Astrocyte (in vitro differentiated cells and primary cell): ENCODE measurements at regions not wholly inside any gene's neighbourhood (a gene's known extent, or its start where the extent isn't known, plus 50 kb on each side); places are given as distances from the start of the nearest gene placed in this dataset.
A peak's percentile ranks its signal among the peaks of the same experiment; 100 is the strongest.

Experiments used
- DNase-seq: peaks from one replicate; pipeline ENCODE4 v3.0.0-alpha.2; 2010; ENCODE audit warnings: low read depth
- FAIRE-seq: peaks from 2 replicates; lab custom pipeline; 2011; peaks lifted over from hg19 to GRCh38; lab: Jason Lieb, UNC
- H2AFZ ChIP-seq: 2 replicates; pipeline ENCODE4 v1.6.0; 2012; ENCODE audit warnings: low read depth, low read length, inconsistent platforms
- H3K27ac ChIP-seq: 2 replicates; pipeline ENCODE4 v1.5.1; 2011; ENCODE audit warnings: low read depth, low read length, inconsistent platforms
- H3K27me3 ChIP-seq: 2 replicates; pipeline ENCODE4 v1.6.0; 2011; ENCODE audit warnings: low read length, inconsistent platforms; ENCODE audit not compliant: insufficient read depth
- H3K36me3 ChIP-seq: 2 replicates; pipeline ENCODE4 v1.5.1; 2011; ENCODE audit warnings: low read length, inconsistent platforms; ENCODE audit not compliant: insufficient read depth
- H3K4me1 ChIP-seq: 2 replicates; pipeline ENCODE4 v1.5.1; 2011; ENCODE audit warnings: low read length, inconsistent platforms; ENCODE audit not compliant: insufficient read depth
- H3K4me2 ChIP-seq: 2 replicates; pipeline ENCODE4 v1.6.0; 2012; ENCODE audit warnings: low read length, inconsistent platforms
- H3K4me3 ChIP-seq: 2 replicates; pipeline ENCODE4 v1.5.1; 2011; ENCODE audit warnings: low read depth, mild to moderate bottlenecking, low read length, inconsistent platforms; ENCODE audit not compliant: insufficient read depth
- H3K79me2 ChIP-seq: 2 replicates; pipeline ENCODE4 v1.6.0; 2012; ENCODE audit warnings: mild to moderate bottlenecking, low read length, inconsistent platforms; ENCODE audit not compliant: insufficient read depth
- H3K9ac ChIP-seq: 2 replicates; pipeline ENCODE4 v1.6.0; 2012; ENCODE audit warnings: mild to moderate bottlenecking, low read length, inconsistent platforms
- H3K9me3 ChIP-seq: 2 replicates; pipeline ENCODE4 v1.5.1; 2012; ENCODE audit warnings: low read depth, mild to moderate bottlenecking, low read length, inconsistent platforms; ENCODE audit not compliant: insufficient read depth
- H4K20me1 ChIP-seq: 2 replicates; pipeline ENCODE4 v1.6.0; 2012; ENCODE audit warnings: low read length, inconsistent platforms; ENCODE audit not compliant: insufficient read depth
- H3K27ac Mint-ChIP-seq: one replicate; pipeline ENCODE4 v1.8.0; 2021; ENCODE audit warnings: mild to moderate bottlenecking, mixed read lengths; ENCODE audit not compliant: unreplicated experiment
- H3K27me3 Mint-ChIP-seq: one replicate; pipeline ENCODE4 v1.8.0; 2021; ENCODE audit warnings: low read depth, mixed read lengths; ENCODE audit not compliant: unreplicated experiment
- H3K36me3 Mint-ChIP-seq: one replicate; pipeline ENCODE4 v1.8.0; 2021; ENCODE audit warnings: low read depth, mixed read lengths; ENCODE audit not compliant: unreplicated experiment
- H3K4me1 Mint-ChIP-seq: one replicate; pipeline ENCODE4 v1.8.0; 2021; ENCODE audit warnings: low read depth, mixed read lengths; ENCODE audit not compliant: unreplicated experiment
- H3K4me3 Mint-ChIP-seq: one replicate; pipeline ENCODE4 v1.8.0; 2021; ENCODE audit warnings: mild to moderate bottlenecking, moderate library complexity, mixed read lengths; ENCODE audit not compliant: unreplicated experiment
- H3K9me3 Mint-ChIP-seq: one replicate; pipeline ENCODE4 v1.8.0; 2021; ENCODE audit warnings: mild to moderate bottlenecking, mixed read lengths; ENCODE audit not compliant: unreplicated experiment
- EZH2 ChIP-seq: IDR thresholded peaks from 2 replicates; pipeline ENCODE4 v1.6.1; 2012; ENCODE audit warnings: mild to moderate bottlenecking, low read length, inconsistent platforms; ENCODE audit not compliant: insufficient read depth
- TF ChIP-seq, protein P1 (sequence below): IDR thresholded peaks from 2 replicates; pipeline ENCODE4 v1.5.1; 2011; ENCODE audit warnings: low read depth, mild to moderate bottlenecking, inconsistent platforms, low read length, moderate library complexity; ENCODE audit not compliant: insufficient read depth

DNA sequence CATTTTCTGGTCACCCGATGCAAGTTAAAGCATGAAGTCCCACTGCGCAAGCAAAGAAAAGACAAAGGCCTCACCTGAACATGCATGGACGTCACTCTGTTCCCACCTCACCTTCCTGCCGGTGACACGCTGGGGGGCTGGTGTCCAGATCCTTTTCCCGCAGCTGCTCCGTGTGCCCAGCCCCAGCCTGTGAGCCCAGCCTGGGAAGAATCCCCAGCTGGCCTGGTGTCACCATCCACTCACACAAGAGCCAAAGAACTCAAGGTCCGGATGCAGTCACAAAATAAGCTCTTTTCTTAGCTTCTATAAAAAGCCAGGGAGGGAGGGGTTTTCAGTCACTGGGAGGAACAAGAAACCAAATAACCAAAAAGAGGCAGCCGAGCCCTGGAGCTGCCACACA lies 249.9 kb downstream of the COL4A1 start:
- no peak overlapping the region for H3K4me3 ChIP-seq
- no peaks in the 10 kb centered on the region for H3K27me3 ChIP-seq
- no peaks in the 10 kb centered on the region for H3K79me2 ChIP-seq
- H3K27me3 Mint-ChIP-seq, result peaks cover 2% of the 10 kb centered on the region
- peak overlapping the region; percentile 48 for H3K27ac Mint-ChIP-seq
- peaks cover 2% of the 10 kb centered on the region for H3K9me3 Mint-ChIP-seq
- H2AFZ ChIP-seq, result no peak overlapping the region
- DNase-seq, result no peak
- FAIRE-seq, result no peak
- no peak overlapping the region for H3K27ac ChIP-seq
- peaks cover 22% of the 10 kb centered on the region for H3K4me1 Mint-ChIP-seq
- H3K9ac ChIP-seq, result no peak overlapping the region
- no peak for TF ChIP-seq EZH2
- TF ChIP-seq, protein P1, sequence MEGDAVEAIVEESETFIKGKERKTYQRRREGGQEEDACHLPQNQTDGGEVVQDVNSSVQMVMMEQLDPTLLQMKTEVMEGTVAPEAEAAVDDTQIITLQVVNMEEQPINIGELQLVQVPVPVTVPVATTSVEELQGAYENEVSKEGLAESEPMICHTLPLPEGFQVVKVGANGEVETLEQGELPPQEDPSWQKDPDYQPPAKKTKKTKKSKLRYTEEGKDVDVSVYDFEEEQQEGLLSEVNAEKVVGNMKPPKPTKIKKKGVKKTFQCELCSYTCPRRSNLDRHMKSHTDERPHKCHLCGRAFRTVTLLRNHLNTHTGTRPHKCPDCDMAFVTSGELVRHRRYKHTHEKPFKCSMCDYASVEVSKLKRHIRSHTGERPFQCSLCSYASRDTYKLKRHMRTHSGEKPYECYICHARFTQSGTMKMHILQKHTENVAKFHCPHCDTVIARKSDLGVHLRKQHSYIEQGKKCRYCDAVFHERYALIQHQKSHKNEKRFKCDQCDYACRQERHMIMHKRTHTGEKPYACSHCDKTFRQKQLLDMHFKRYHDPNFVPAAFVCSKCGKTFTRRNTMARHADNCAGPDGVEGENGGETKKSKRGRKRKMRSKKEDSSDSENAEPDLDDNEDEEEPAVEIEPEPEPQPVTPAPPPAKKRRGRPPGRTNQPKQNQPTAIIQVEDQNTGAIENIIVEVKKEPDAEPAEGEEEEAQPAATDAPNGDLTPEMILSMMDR, result no peak
- no peak overlapping the region for H3K4me3 Mint-ChIP-seq
- H3K4me1 ChIP-seq, result no peaks in the 10 kb centered on the region
- H3K36me3 Mint-ChIP-seq, result no peaks in the 10 kb centered on the region
- H3K4me2 ChIP-seq, result no peak overlapping the region
- no peaks in the 10 kb centered on the region for H3K9me3 ChIP-seq
- no peaks in the 10 kb centered on the region for H3K36me3 ChIP-seq
- H4K20me1 ChIP-seq, result no peaks in the 10 kb centered on the region

DNA sequence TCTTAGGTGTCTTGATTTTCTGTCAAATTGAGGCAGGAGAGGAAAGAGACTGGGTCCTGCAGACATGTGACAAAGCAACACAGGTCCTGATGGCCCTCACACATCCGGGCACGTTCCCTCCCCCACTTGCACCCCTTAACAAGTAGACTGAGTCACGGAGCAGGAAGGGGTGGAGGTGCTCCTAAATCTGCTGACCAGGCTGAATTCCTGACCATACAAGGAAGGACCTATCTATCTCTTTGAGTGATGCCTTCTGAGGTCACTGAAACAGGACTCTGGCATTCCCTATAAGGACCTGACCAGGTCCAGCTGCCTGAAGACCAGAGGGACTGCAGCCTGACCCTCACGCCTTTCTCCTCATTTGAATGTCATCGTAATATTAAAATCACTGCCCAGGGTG lies 250.3 kb downstream of the COL4A1 start:
- H2AFZ ChIP-seq, result no peak overlapping the region
- H3K4me3 ChIP-seq, result no peak overlapping the region
- H4K20me1 ChIP-seq, result no peaks in the 10 kb centered on the region
- no peaks in the 10 kb centered on the region for H3K9me3 ChIP-seq
- H3K4me2 ChIP-seq, result no peak overlapping the region
- H3K36me3 Mint-ChIP-seq, result no peaks in the 10 kb centered on the region
- no peak overlapping the region for H3K4me3 Mint-ChIP-seq
- peaks cover 2% of the 10 kb centered on the region for H3K27me3 Mint-ChIP-seq
- peaks cover 2% of the 10 kb centered on the region for H3K9me3 Mint-ChIP-seq
- H3K4me1 ChIP-seq, result no peaks in the 10 kb centered on the region
- peaks cover 22% of the 10 kb centered on the region for H3K4me1 Mint-ChIP-seq
- H3K36me3 ChIP-seq, result no peaks in the 10 kb centered on the region
- no peaks in the 10 kb centered on the region for H3K79me2 ChIP-seq
- no peak for FAIRE-seq
- DNase-seq, result no peak
- H3K27ac ChIP-seq, result no peak overlapping the region
- no peak overlapping the region for H3K9ac ChIP-seq
- H3K27me3 ChIP-seq, result no peaks in the 10 kb centered on the region
- no peak overlapping the region for H3K27ac Mint-ChIP-seq
- TF ChIP-seq EZH2, result no peak
- TF ChIP-seq, protein P1, result no peak

DNA sequence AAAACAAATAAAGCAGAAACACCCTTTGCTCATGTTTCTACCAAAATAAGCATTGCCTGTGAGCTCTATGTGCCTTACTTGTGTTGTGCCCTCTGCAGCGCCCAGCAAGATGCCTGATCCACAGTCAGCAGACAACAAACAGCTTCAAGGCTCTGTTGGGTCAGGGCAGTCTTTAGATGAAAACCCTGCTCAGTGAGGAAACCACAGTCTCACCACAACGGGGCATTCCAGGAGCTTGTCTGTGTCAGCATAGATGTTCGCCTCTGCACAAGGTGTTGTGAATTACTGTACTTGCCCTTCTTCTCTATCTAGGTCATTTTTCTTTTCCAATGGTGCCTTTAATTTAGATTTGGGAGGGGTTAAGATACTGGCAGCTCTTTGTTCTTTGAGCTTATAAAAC lies 251.9 kb downstream of the COL4A1 start:
- Mint-ChIP-seq H3K27ac (peak overlapping the region; percentile 66), H3K27me3 (peaks cover 2% of the 10 kb centered on the region), H3K4me3 (no peak overlapping the region), H3K36me3 (no peaks in the 10 kb centered on the region), H3K9me3 (peaks cover 5% of the 10 kb centered on the region), H3K4me1 (peaks cover 22% of the 10 kb centered on the region)
- DNase-seq (peak; percentile 75), FAIRE-seq (no peak)
- Histone ChIP-seq H3K79me2 (no peaks in the 10 kb centered on the region), H3K36me3 (no peaks in the 10 kb centered on the region), H3K27me3 (no peaks in the 10 kb centered on the region), H2AFZ (no peak overlapping the region), H3K27ac (no peak overlapping the region), H4K20me1 (no peaks in the 10 kb centered on the region), H3K9ac (no peak overlapping the region), H3K4me2 (no peak overlapping the region), H3K4me1 (no peaks in the 10 kb centered on the region), H3K9me3 (no peaks in the 10 kb centered on the region), H3K4me3 (no peak overlapping the region)
- TF ChIP-seq EZH2, result no peak
- TF ChIP-seq, protein P1, result no peak
